Dendritic cell treated with granulocyte-macrophage colony-stimulating factor and Interleukin-4, amounts not matched to agents 40 ng/mL and 50 ng/mL, for 4 days (primary cell): ENCODE measurements at regions not wholly inside any gene's neighbourhood (a gene's known extent, or its start where the extent isn't known, plus 50 kb on each side); places are given as distances from the start of the nearest gene placed in this dataset.

Experiments used
- H3K27ac Mint-ChIP-seq: one replicate; pipeline ENCODE4 v1.8.0; 2022; ENCODE audit warnings: mild to moderate bottlenecking, mixed read lengths
- H3K27me3 Mint-ChIP-seq: one replicate; pipeline ENCODE4 v1.8.0; 2022; ENCODE audit warnings: mild to moderate bottlenecking, mixed read lengths
- H3K36me3 Mint-ChIP-seq: one replicate; pipeline ENCODE4 v1.8.0; 2022; ENCODE audit warnings: low read depth, mixed read lengths
- H3K4me1 Mint-ChIP-seq: one replicate; pipeline ENCODE4 v1.8.0; 2022; ENCODE audit warnings: low read depth, mixed read lengths
- H3K4me3 Mint-ChIP-seq: one replicate; pipeline ENCODE4 v1.8.0; 2022; ENCODE audit warnings: mild to moderate bottlenecking, moderate library complexity, mixed read lengths
- H3K9me3 Mint-ChIP-seq: one replicate; pipeline ENCODE4 v1.8.0; 2022; ENCODE audit warnings: mixed read lengths
- intact Hi-C: fragments of 100-400 bp; cut with micrococcal nuclease; formaldehyde crosslinking; loops from one replicate; pipeline ENCODE4 v1.15.0; 2022

- Mint-ChIP-seq H3K27ac (no peak overlapping the region), H3K36me3 (no peaks in the 10 kb centered on the region), H3K4me1 (no peaks in the 10 kb centered on the region), H3K4me3 (no peak overlapping the region), H3K9me3 (peaks cover 23% of the 10 kb centered on the region), H3K27me3 (no peaks in the 10 kb centered on the region)
- intact Hi-C loops = no loop called here
These were observed 101.6 kb downstream of the AASDHPPT start for GRCh38 chr11:106179048-106179447.

GRCh38 chr11:106186630-106187029 lies 109.2 kb downstream of the AASDHPPT start:
- H3K27me3 Mint-ChIP-seq = no peaks in the 10 kb centered on the region
- H3K4me3 Mint-ChIP-seq = no peak overlapping the region

GRCh38 chr11:106187860-106188456 lies 110.5 kb downstream of the AASDHPPT start:
- Mint-ChIP-seq H3K27ac (no peak overlapping the region), H3K4me3 (no peak overlapping the region), H3K4me1 (no peaks in the 10 kb centered on the region), H3K9me3 (no peaks in the 10 kb centered on the region), H3K27me3 (no peaks in the 10 kb centered on the region), H3K36me3 (no peaks in the 10 kb centered on the region)
- intact Hi-C loops = no loop called here

More at GRCh38 chr11:106186630-106187029, 109.2 kb downstream of the AASDHPPT start:
- H3K27ac Mint-ChIP-seq = no peak overlapping the region
- intact Hi-C loops = no loop called here
- peaks cover 9% of the 10 kb centered on the region for H3K9me3 Mint-ChIP-seq
- no peaks in the 10 kb centered on the region for H3K36me3 Mint-ChIP-seq
- H3K4me1 Mint-ChIP-seq = no peaks in the 10 kb centered on the region

GRCh38 chr11:106193956-106194355 lies 116.5 kb downstream of the AASDHPPT start:
- intact Hi-C loops = no loop called here
- Mint-ChIP-seq H3K36me3 (no peaks in the 10 kb centered on the region), H3K4me3 (no peak overlapping the region), H3K9me3 (no peaks in the 10 kb centered on the region), H3K27ac (no peak overlapping the region), H3K4me1 (no peaks in the 10 kb centered on the region), H3K27me3 (no peaks in the 10 kb centered on the region)

- intact Hi-C loops = no loop called here
- Mint-ChIP-seq H3K27ac (no peak overlapping the region), H3K36me3 (no peaks in the 10 kb centered on the region)
These were observed 120.0 kb downstream of the AASDHPPT start for GRCh38 chr11:106197438-106197837.

GRCh38 chr11:106202935-106203620 lies 125.6 kb downstream of the AASDHPPT start:
- Mint-ChIP-seq H3K4me1 (no peaks in the 10 kb centered on the region), H3K36me3 (no peaks in the 10 kb centered on the region), H3K4me3 (no peak overlapping the region), H3K9me3 (no peaks in the 10 kb centered on the region), H3K27me3 (no peaks in the 10 kb centered on the region), H3K27ac (no peak overlapping the region)
- intact Hi-C loops = no loop called here

More at GRCh38 chr11:106197438-106197837, 120.0 kb downstream of the AASDHPPT start:
- Mint-ChIP-seq H3K27me3 (no peaks in the 10 kb centered on the region), H3K9me3 (no peaks in the 10 kb centered on the region), H3K4me1 (no peaks in the 10 kb centered on the region), H3K4me3 (no peak overlapping the region)

GRCh38 chr11:106208760-106209159 lies 131.3 kb downstream of the AASDHPPT start:
- no peak overlapping the region for H3K4me3 Mint-ChIP-seq
- no peak overlapping the region for H3K27ac Mint-ChIP-seq
- H3K9me3 Mint-ChIP-seq = peaks cover 23% of the 10 kb centered on the region
- intact Hi-C loops = no loop called here
- no peaks in the 10 kb centered on the region for H3K4me1 Mint-ChIP-seq
- no peaks in the 10 kb centered on the region for H3K27me3 Mint-ChIP-seq
- H3K36me3 Mint-ChIP-seq = no peaks in the 10 kb centered on the region

- Mint-ChIP-seq H3K9me3 (peaks cover 36% of the 10 kb centered on the region), H3K4me1 (no peaks in the 10 kb centered on the region), H3K27ac (no peak overlapping the region), H3K36me3 (no peaks in the 10 kb centered on the region), H3K4me3 (no peak overlapping the region), H3K27me3 (no peaks in the 10 kb centered on the region)
- intact Hi-C loops = no loop called here
These were observed 134.6 kb downstream of the AASDHPPT start for GRCh38 chr11:106212081-106212480.

- H3K27me3 Mint-ChIP-seq = no peaks in the 10 kb centered on the region
- no peak overlapping the region for H3K4me3 Mint-ChIP-seq
- H3K36me3 Mint-ChIP-seq = no peaks in the 10 kb centered on the region
- no peak overlapping the region for H3K27ac Mint-ChIP-seq
- intact Hi-C loops = no loop called here
- peaks cover 61% of the 10 kb centered on the region for H3K9me3 Mint-ChIP-seq
- no peaks in the 10 kb centered on the region for H3K4me1 Mint-ChIP-seq
These were observed 138.8 kb downstream of the AASDHPPT start for GRCh38 chr11:106216281-106216680.

GRCh38 chr11:106217456-106217855 lies 140.0 kb downstream of the AASDHPPT start:
- H3K9me3 Mint-ChIP-seq = peaks cover 63% of the 10 kb centered on the region
- no peaks in the 10 kb centered on the region for H3K36me3 Mint-ChIP-seq
- no peaks in the 10 kb centered on the region for H3K4me1 Mint-ChIP-seq
- intact Hi-C loops = no loop called here
- no peaks in the 10 kb centered on the region for H3K27me3 Mint-ChIP-seq
- no peak overlapping the region for H3K4me3 Mint-ChIP-seq
- H3K27ac Mint-ChIP-seq = no peak overlapping the region

- intact Hi-C loops = no loop called here
- no peaks in the 10 kb centered on the region for H3K27me3 Mint-ChIP-seq
- no peak overlapping the region for H3K27ac Mint-ChIP-seq
- no peaks in the 10 kb centered on the region for H3K4me1 Mint-ChIP-seq
- no peaks in the 10 kb centered on the region for H3K36me3 Mint-ChIP-seq
- H3K4me3 Mint-ChIP-seq = no peak overlapping the region
- peaks cover 63% of the 10 kb centered on the region for H3K9me3 Mint-ChIP-seq
These were observed 140.6 kb downstream of the AASDHPPT start for GRCh38 chr11:106218106-106218505.

GRCh38 chr11:106222626-106223025 lies 145.2 kb downstream of the AASDHPPT start:
- Mint-ChIP-seq H3K36me3 (no peaks in the 10 kb centered on the region), H3K9me3 (peaks cover 74% of the 10 kb centered on the region), H3K4me3 (no peak overlapping the region), H3K4me1 (no peaks in the 10 kb centered on the region), H3K27ac (no peak overlapping the region), H3K27me3 (no peaks in the 10 kb centered on the region)
- intact Hi-C loops = no loop called here

- Mint-ChIP-seq H3K9me3 (peaks cover 80% of the 10 kb centered on the region), H3K4me3 (no peak overlapping the region), H3K27me3 (no peaks in the 10 kb centered on the region), H3K27ac (no peak overlapping the region), H3K36me3 (no peaks in the 10 kb centered on the region), H3K4me1 (no peaks in the 10 kb centered on the region)
- intact Hi-C loops = no loop called here
These were observed 146.7 kb downstream of the AASDHPPT start for GRCh38 chr11:106224172-106224571.

GRCh38 chr11:106228996-106229395 lies 151.5 kb downstream of the AASDHPPT start:
- no peak overlapping the region for H3K4me3 Mint-ChIP-seq
- H3K9me3 Mint-ChIP-seq = peaks cover 56% of the 10 kb centered on the region
- H3K27me3 Mint-ChIP-seq = no peaks in the 10 kb centered on the region
- intact Hi-C loops = no loop called here
- no peak overlapping the region for H3K27ac Mint-ChIP-seq
- no peaks in the 10 kb centered on the region for H3K36me3 Mint-ChIP-seq
- no peaks in the 10 kb centered on the region for H3K4me1 Mint-ChIP-seq

- peaks cover 41% of the 10 kb centered on the region for H3K9me3 Mint-ChIP-seq
These were observed 154.1 kb downstream of the AASDHPPT start for GRCh38 chr11:106231591-106231990.

More at GRCh38 chr11:106231591-106231990, 154.1 kb downstream of the AASDHPPT start:
- Mint-ChIP-seq H3K4me1 (no peaks in the 10 kb centered on the region), H3K27ac (no peak overlapping the region), H3K27me3 (no peaks in the 10 kb centered on the region), H3K4me3 (no peak overlapping the region), H3K36me3 (no peaks in the 10 kb centered on the region)
- intact Hi-C loops = no loop called here
